HL-60/S4 (cell line): ENCODE measurements at regions not wholly inside any gene's neighbourhood (a gene's known extent, or its start where the extent isn't known, plus 50 kb on each side); places are given as distances from the start of the nearest gene placed in this dataset.

Experiments
- in situ Hi-C: fragments of 300-500 bp; cut with MboI; formaldehyde crosslinking; loops from 2 replicates; pipeline ENCODE4 v1.14.3; 2022; ENCODE audit warnings: low sequenced_read_pairs

DNA sequence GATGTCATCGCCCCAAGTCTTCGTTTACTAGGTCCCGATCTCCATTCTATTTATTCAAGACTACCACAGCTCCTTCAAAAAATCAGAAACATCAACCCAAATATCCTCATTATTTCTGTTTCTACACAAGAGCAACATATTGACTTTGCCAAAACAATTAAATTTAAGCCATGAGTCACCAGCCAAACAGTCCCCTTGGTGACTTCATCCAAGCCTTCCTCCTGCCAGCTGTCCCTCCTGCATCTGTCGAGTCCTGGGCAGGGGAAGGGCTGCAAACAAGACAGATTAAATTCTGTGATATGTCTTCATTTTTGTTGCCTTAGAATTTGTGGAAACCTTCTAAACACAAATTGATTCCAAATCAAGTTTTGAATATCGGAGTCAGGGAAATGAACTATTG, 110.3 kb downstream of the SP3 start:
- in situ Hi-C loops = no loop called here

DNA sequence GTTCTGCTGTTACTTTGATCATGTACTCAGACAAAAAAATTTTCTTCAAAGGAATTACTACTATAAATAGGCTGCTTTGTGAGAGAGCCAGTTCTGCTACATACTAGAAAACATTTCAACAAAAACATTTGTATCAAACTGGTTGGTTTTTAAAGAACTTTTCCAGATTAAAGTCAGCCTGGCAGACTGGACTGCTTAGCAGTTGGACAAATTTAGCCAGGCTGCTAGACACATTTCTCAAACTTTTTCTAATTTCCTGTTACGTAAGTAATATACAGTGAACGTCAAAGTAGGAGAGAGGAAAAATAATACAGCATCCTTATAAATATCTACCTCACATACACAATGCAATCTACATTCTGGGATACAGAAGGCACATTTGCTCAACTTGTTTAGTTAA, 109.5 kb downstream of the SP3 start:
- in situ Hi-C loops = no loop called here
